ENCODE measurements at regions not wholly inside any gene's neighbourhood (a gene's known extent, or its start where the extent isn't known, plus 50 kb on each side); places are given as distances from the start of the nearest gene placed in this dataset.
A peak's percentile ranks its signal among the peaks of the same experiment; 100 is the strongest.

GRCh38 chr10:129332476-129332875, 134.6 kb upstream of the MGMT start:
- no peak overlapping the region for H3K27ac ChIP-seq (ENCODE audit: low read length)
- no peaks in the 10 kb centered on the region for H3K9me3 ChIP-seq (ENCODE audit: low read length)
- no peak overlapping the region for H3K4me2 ChIP-seq (ENCODE audit: low read length)
- no peaks in the 10 kb centered on the region for H3K9me2 ChIP-seq (ENCODE audit: insufficient read depth, low read length)
- H4K20me1 ChIP-seq (ENCODE audit: insufficient read depth) = no peaks in the 10 kb centered on the region
- no peaks in the 10 kb centered on the region for H3K27me3 ChIP-seq (ENCODE audit: insufficient read depth, low read depth, low read length)
- no peak overlapping the region for H3K9ac ChIP-seq (ENCODE audit: low read length)
- no peak for TF ChIP-seq EP300 (conservative IDR thresholded peaks at IDR 0.05; ENCODE audit: poor library complexity, severe bottlenecking)
- TF ChIP-seq EZH2 (IDR thresholded peaks at IDR 0.05; ENCODE audit: borderline replicate concordance, insufficient read depth, low read length, poor library complexity, severe bottlenecking) = no peak
- TF ChIP-seq REST (IDR thresholded peaks at IDR 0.05; ENCODE audit: borderline replicate concordance) = no peak
- peak; percentile 26 for TF ChIP-seq CTCF (IDR thresholded peaks at IDR 0.05; ENCODE audit: poor library complexity, severe bottlenecking)
- no peaks in the 10 kb centered on the region for H3F3A ChIP-seq (ENCODE audit: insufficient read depth, low read length, poor library complexity, severe bottlenecking)
- H3K36me3 ChIP-seq (ENCODE audit: insufficient read depth, low read length) = no peaks in the 10 kb centered on the region
- no peak overlapping the region for H2AFZ ChIP-seq (ENCODE audit: low read depth, low read length)
- no peak overlapping the region for H3K4me3 ChIP-seq (ENCODE audit: low read length)
- H3K79me2 ChIP-seq (replicated peaks; ENCODE audit: insufficient read depth, low read length) = no peaks in the 10 kb centered on the region

GRCh38 chr10:129333706-129334105, 133.3 kb upstream of the MGMT start:
- Histone ChIP-seq H3K9me2 (ENCODE audit: insufficient read depth, low read length) (no peaks in the 10 kb centered on the region), H3F3A (ENCODE audit: insufficient read depth, low read length, poor library complexity, severe bottlenecking) (no peaks in the 10 kb centered on the region), H3K27me3 (ENCODE audit: insufficient read depth, low read depth, low read length) (no peaks in the 10 kb centered on the region)

More at GRCh38 chr10:129333706-129334105, 133.3 kb upstream of the MGMT start:
- Histone ChIP-seq H3K9me3 (ENCODE audit: low read length) (no peaks in the 10 kb centered on the region), H3K27ac (ENCODE audit: low read length) (no peak overlapping the region), H2AFZ (ENCODE audit: low read depth, low read length) (no peak overlapping the region), H3K4me2 (ENCODE audit: low read length) (no peak overlapping the region), H3K4me3 (ENCODE audit: low read length) (no peak overlapping the region), H4K20me1 (ENCODE audit: insufficient read depth) (no peaks in the 10 kb centered on the region), H3K9ac (ENCODE audit: low read length) (no peak overlapping the region), H3K79me2 (replicated peaks; ENCODE audit: insufficient read depth, low read length) (no peaks in the 10 kb centered on the region), H3K36me3 (ENCODE audit: insufficient read depth, low read length) (no peaks in the 10 kb centered on the region)
- TF ChIP-seq EP300 (conservative IDR thresholded peaks at IDR 0.05; ENCODE audit: poor library complexity, severe bottlenecking) (no peak), EZH2 (IDR thresholded peaks at IDR 0.05; ENCODE audit: borderline replicate concordance, insufficient read depth, low read length, poor library complexity, severe bottlenecking) (no peak), MXI1 (conservative IDR thresholded peaks at IDR 0.05; ENCODE audit: poor library complexity, severe bottlenecking) (no peak), CTCF (IDR thresholded peaks at IDR 0.05; ENCODE audit: poor library complexity, severe bottlenecking) (no peak), REST (IDR thresholded peaks at IDR 0.05; ENCODE audit: borderline replicate concordance) (no peak), TAF1 (IDR thresholded peaks at IDR 0.05; ENCODE audit: low read depth) (no peak), POLR2AphosphoS5 (IDR thresholded peaks at IDR 0.05) (no peak), SMC3 (conservative IDR thresholded peaks at IDR 0.05; ENCODE audit: poor library complexity) (no peak), RAD21 (conservative IDR thresholded peaks at IDR 0.05) (no peak)
